Cardiac muscle cell (in vitro differentiated cells and primary cell): ENCODE measurements at regions not wholly inside any gene's neighbourhood (a gene's known extent, or its start where the extent isn't known, plus 50 kb on each side); places are given as distances from the start of the nearest gene placed in this dataset.

ENCODE experiments used
- DNase-seq, 2 donors: peaks; one replicate each; pipeline versions ENCODE4 v3.0.0 to v3.0.0-alpha.2; 2010 to 2017; ENCODE audit warnings: low read depth in 1 of 2, low spot score in 1 of 2
- H3K27ac ChIP-seq: fragments of 200-600 bp; sonication (generic); 2 replicates; pipeline ENCODE4 v1.5.1; 2016
- H3K27me3 ChIP-seq: fragments of 200-600 bp; sonication (generic); 2 replicates; pipeline ENCODE4 v1.6.0; 2016; ENCODE audit warnings: control low read depth
- H3K36me3 ChIP-seq: fragments of 200-600 bp; sonication (generic); 2 replicates; pipeline ENCODE4 v1.5.1; 2016; ENCODE audit warnings: control low read depth
- H3K4me1 ChIP-seq: fragments of 200-600 bp; sonication (generic); 2 replicates; pipeline ENCODE4 v1.8.1; 2017; ENCODE audit warnings: low read depth, mild to moderate bottlenecking, mixed run types
- H3K4me3 ChIP-seq: fragments of 200-600 bp; sonication (generic); 2 replicates; pipeline ENCODE4 v1.5.1; 2016; ENCODE audit warnings: mild to moderate bottlenecking
- H3K9me3 ChIP-seq: fragments of 200-600 bp; sonication (generic); 2 replicates; pipeline ENCODE4 v1.5.1; 2017; ENCODE audit warnings: low read depth, mild to moderate bottlenecking, control low read depth
- TF ChIP-seq, protein P1 (sequence below): IDR thresholded peaks from 2 replicates; pipeline ENCODE4 v1.5.1; 2012; ENCODE audit warnings: low read depth, mild to moderate bottlenecking, low read length

DNA sequence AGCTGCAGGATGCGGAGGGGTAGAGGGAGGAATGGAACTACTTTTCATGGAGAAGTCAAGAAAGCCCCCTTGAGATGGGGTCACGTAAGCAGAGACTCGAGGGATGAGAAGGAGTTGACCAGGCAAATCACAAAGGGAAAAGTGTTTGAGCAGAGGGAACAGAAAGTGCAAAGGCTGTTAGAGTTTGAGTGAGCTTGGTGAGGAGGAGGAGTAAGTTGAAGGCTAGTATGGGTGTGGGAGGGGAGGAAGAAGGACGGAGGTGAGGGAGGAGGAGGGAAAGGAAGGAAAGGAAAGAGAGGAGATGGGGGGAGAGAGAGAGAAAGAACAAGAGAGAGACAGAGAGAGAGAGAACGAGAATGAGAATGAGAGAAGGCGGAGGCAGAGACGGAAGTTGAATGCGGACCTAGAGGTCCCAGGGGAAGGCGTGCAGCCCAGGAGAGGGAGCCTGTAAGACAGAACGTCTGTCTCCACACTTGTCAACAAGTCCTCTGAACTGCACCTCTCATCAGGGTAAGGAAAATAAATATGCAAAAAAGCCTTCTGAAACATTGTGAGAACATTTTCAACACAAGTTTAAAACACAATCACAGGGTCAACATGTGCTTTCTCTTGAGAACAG, 279.8 kb upstream of the EEF2KMT start:
- Histone ChIP-seq H3K4me1 (no peaks in the 10 kb centered on the region), H3K36me3 (no peaks in the 10 kb centered on the region), H3K27me3 (no peaks in the 10 kb centered on the region), H3K9me3 (no peaks in the 10 kb centered on the region), H3K27ac (no peak overlapping the region), H3K4me3 (no peak overlapping the region)
- no peak for DNase-seq
- TF ChIP-seq, protein P1, sequence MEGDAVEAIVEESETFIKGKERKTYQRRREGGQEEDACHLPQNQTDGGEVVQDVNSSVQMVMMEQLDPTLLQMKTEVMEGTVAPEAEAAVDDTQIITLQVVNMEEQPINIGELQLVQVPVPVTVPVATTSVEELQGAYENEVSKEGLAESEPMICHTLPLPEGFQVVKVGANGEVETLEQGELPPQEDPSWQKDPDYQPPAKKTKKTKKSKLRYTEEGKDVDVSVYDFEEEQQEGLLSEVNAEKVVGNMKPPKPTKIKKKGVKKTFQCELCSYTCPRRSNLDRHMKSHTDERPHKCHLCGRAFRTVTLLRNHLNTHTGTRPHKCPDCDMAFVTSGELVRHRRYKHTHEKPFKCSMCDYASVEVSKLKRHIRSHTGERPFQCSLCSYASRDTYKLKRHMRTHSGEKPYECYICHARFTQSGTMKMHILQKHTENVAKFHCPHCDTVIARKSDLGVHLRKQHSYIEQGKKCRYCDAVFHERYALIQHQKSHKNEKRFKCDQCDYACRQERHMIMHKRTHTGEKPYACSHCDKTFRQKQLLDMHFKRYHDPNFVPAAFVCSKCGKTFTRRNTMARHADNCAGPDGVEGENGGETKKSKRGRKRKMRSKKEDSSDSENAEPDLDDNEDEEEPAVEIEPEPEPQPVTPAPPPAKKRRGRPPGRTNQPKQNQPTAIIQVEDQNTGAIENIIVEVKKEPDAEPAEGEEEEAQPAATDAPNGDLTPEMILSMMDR: no peak

DNA sequence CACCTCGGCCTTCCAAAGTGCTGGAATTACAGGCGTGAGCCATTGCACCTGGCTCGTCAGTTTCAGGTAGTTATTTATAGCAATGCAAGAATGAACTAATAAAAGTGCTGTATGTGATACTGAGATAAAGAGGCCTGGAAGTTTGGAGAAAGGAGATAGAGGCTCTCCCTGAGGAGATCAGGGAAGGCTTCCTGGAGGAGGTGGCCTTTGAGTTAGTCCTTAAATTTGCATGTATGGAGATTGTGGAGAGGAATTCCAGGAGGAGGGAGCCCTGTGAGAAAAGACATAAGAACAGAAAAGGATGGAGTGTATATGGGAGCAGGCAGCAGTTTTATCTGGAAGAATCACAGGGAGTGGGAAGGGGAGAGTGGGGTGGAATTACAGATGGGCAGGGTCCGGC, 276.6 kb upstream of the EEF2KMT start:
- TF ChIP-seq, protein P1: no peak
- DNase-seq: no peak
- H3K27ac ChIP-seq: no peak overlapping the region
- H3K4me1 ChIP-seq: no peaks in the 10 kb centered on the region
- H3K36me3 ChIP-seq: no peaks in the 10 kb centered on the region
- no peak overlapping the region for H3K4me3 ChIP-seq
- no peaks in the 10 kb centered on the region for H3K9me3 ChIP-seq
- H3K27me3 ChIP-seq: no peaks in the 10 kb centered on the region

DNA sequence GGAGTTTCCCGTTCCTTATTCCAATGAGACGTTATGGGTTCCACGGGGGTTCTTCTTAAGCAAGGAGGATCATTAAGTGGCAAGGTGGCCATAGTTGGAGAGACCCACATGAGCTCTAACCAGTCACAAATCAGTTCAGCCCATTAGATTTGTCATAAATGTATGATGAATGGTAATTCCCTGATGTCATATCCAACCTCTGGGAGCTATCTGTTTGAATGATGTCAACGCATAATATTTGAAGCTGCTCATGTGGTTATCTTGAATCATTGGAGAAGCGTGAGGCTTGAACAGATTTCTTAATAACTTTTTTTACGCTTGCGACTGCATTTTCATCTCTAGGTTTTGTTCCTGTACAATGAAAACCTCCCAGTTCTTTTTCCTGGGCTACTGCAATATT, 270.4 kb upstream of the EEF2KMT start:
- peaks cover 4% of the 10 kb centered on the region for H3K27me3 ChIP-seq
- H3K27ac ChIP-seq: no peak overlapping the region
- no peak for DNase-seq
- H3K4me1 ChIP-seq: no peaks in the 10 kb centered on the region
- H3K36me3 ChIP-seq: no peaks in the 10 kb centered on the region
- no peak overlapping the region for H3K4me3 ChIP-seq
- TF ChIP-seq, protein P1: no peak
- no peaks in the 10 kb centered on the region for H3K9me3 ChIP-seq

DNA sequence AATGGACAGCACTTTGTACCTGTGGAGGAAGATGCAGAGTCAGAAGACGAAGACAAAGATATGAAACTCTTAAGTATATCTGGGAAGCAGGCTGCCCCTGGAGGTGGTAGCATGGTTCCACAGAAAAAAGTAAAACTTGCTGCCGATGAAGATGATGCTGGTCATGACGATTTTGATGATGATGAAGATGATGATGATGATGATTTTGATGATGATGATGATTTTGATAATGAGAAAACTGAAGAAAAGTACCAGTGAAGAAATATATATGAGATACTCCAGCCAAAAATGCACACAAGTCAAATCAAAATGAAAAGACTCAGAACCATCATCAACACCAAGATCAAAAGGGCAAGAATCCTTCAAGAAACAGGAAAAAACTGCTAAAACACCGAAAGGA, 268.5 kb upstream of the EEF2KMT start:
- Histone ChIP-seq H3K27ac (no peak overlapping the region), H3K4me1 (no peaks in the 10 kb centered on the region), H3K27me3 (peaks cover 4% of the 10 kb centered on the region), H3K4me3 (no peak overlapping the region), H3K9me3 (no peaks in the 10 kb centered on the region), H3K36me3 (no peaks in the 10 kb centered on the region)
- no peak for DNase-seq
- TF ChIP-seq, protein P1: no peak

DNA sequence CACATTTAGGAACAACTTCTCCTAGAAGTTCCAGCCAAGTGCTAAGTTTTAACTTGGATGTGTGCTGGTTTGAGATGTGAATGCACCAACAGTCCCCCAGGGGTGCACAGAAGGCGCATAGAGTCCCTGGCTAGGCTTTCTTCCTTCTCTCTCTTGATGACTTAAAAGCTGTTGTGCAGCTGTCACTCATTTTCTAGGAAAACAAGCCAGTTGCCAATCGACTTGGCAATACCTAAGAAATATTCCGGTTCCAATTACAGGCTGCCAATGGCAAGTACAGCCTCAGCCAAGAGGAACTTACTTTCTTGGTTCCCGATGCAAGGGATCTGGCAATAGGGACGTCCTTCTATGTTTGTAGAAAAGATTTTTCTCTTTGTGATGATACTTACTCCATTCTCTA, 266.6 kb upstream of the EEF2KMT start:
- Histone ChIP-seq H3K27me3 (peaks cover 4% of the 10 kb centered on the region), H3K9me3 (no peaks in the 10 kb centered on the region), H3K4me3 (no peak overlapping the region), H3K27ac (no peak overlapping the region), H3K4me1 (no peaks in the 10 kb centered on the region), H3K36me3 (no peaks in the 10 kb centered on the region)
- TF ChIP-seq, protein P1: no peak
- no peak for DNase-seq
